ENCODE measurements at regions not wholly inside any gene's neighbourhood (a gene's known extent, or its start where the extent isn't known, plus 50 kb on each side); places are given as distances from the start of the nearest gene placed in this dataset.

- no peak for TF ChIP-seq CTCF (IDR thresholded peaks at IDR 0.05; ENCODE audit: extremely low read depth in 1 of 2, insufficient read depth in 1 of 2, low read depth in 1 of 2, low read length in 2 of 2)
- no peak for TF ChIP-seq POLR2AphosphoS5 (IDR thresholded peaks at IDR 0.05; ENCODE audit: insufficient read depth, low read depth, low read length)
- TF ChIP-seq JUN (IDR thresholded peaks at IDR 0.05; ENCODE audit: borderline replicate concordance, insufficient read depth, insufficient read length, low read depth) = no peak
- no peak for TF ChIP-seq POLR2A (IDR thresholded peaks at IDR 0.05; ENCODE audit: low read depth, low read length)
- no peak for TF ChIP-seq MAX (IDR thresholded peaks at IDR 0.05; ENCODE audit: insufficient read depth, insufficient read length)
- no peak for TF ChIP-seq EZH2 (IDR thresholded peaks at IDR 0.05; ENCODE audit: borderline replicate concordance, low read depth, low read length, severe bottlenecking)
- no peak for TF ChIP-seq MYC (IDR thresholded peaks at IDR 0.05; ENCODE audit: low read depth, low read length)
- TF ChIP-seq FOS (IDR thresholded peaks at IDR 0.05; ENCODE audit: borderline replicate concordance, insufficient read depth, low read length) = no peak
These were observed 148.3 kb downstream of the HNMT start for GRCh38 chr2:138112536-138112935.

Measured in endothelial cell of umbilical vein (primary cell).